GM12873 (cell line): ENCODE measurements at regions not wholly inside any gene's neighbourhood (a gene's known extent, or its start where the extent isn't known, plus 50 kb on each side); places are given as distances from the start of the nearest gene placed in this dataset.

Experiments
- TF ChIP-seq, protein P1 (sequence below): IDR thresholded peaks from 2 replicates; pipeline ENCODE4 v1.5.1; 2012; ENCODE audit warnings: low read depth, mild to moderate bottlenecking, moderate library complexity, low read length, control low read depth; ENCODE audit not compliant: insufficient read depth; ENCODE audit errors: missing control alignments

- TF ChIP-seq, protein P1, sequence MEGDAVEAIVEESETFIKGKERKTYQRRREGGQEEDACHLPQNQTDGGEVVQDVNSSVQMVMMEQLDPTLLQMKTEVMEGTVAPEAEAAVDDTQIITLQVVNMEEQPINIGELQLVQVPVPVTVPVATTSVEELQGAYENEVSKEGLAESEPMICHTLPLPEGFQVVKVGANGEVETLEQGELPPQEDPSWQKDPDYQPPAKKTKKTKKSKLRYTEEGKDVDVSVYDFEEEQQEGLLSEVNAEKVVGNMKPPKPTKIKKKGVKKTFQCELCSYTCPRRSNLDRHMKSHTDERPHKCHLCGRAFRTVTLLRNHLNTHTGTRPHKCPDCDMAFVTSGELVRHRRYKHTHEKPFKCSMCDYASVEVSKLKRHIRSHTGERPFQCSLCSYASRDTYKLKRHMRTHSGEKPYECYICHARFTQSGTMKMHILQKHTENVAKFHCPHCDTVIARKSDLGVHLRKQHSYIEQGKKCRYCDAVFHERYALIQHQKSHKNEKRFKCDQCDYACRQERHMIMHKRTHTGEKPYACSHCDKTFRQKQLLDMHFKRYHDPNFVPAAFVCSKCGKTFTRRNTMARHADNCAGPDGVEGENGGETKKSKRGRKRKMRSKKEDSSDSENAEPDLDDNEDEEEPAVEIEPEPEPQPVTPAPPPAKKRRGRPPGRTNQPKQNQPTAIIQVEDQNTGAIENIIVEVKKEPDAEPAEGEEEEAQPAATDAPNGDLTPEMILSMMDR = no peak
Measured at GRCh38 chr13:72244788-72245187, 377.8 kb upstream of the DACH1 start.

DNA sequence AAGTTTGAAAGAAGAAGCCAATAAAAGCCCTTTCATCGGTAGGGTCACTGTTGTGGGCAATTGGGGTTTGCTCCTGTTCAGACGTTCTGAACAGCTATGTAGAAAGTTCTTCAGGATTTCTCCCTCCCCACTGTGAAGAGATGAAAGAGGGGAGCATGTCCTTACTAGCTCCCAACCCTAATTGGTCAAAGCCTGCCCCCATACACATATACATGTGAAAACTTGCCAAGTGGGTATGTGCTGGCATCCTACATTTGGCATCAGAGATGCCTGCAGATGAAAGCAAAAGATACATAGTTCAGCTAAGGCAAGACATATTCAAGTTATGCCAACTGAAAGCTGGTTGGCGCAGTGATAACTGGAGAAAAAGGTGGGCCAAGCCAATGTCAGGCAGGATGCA, 363.1 kb upstream of the DACH1 start:
- TF ChIP-seq, protein P1 = no peak

GRCh38 chr13:72229067-72229466, 362.1 kb upstream of the DACH1 start:
- TF ChIP-seq, protein P1 = no peak

DNA sequence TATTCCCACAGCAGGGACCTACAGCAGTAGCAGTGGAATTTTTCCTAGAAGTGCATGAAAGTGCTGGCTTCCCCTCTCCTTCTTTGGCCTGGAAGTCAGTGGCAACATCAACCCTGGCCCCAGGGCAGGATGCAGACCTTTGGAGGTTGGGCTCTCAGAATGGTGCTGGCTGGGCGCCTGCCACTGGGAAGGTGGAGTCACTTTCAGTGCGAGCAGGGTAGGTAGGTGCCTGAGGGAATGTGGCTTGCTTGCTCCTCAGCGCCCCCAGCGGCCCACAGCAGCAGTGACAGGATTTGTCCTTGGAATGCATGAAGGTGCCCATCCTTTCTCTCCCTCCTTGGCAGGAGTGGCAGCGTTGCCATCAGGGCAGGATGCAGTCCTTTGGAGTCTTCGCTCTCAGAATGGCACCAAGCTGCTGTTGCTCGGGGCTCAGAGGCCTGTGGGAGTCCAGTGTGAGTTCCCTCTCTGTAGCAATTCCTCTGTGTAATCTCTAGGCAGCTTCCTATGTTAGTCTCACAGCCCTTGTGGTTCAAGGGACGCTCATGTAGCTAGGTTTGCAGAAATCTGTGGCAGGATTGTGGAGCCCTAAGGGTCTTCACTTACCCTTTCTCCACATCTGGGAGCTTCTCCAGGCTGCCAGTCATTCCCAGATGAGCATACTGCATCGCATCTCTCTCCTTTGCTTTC, 354.4 kb upstream of the DACH1 start:
- TF ChIP-seq, protein P1 = peak; percentile 81

- TF ChIP-seq, protein P1 = no peak
Measured at GRCh38 chr13:72218966-72219365, 352.0 kb upstream of the DACH1 start.

DNA sequence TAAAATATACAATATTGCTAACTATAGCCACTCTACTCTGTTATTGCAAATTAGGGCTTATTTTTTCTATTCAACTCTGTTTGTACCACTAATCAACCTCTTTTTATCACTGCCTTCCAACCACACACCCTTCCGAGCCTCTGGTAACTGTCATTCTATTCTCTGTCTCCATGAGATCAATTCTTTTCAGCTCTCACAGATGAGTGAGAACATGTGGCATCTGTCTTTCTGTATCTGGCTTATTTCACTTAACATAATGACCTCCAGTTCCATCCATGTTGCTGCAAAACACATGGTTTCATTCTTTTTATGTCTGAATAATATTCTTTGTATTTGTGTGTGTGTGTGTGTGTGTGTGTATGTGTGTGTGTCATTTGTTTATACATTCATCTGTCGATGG, 350.1 kb upstream of the DACH1 start:
- TF ChIP-seq, protein P1 = no peak

- TF ChIP-seq, protein P1 = no peak
Measured at GRCh38 chr13:72208112-72208645, 341.2 kb upstream of the DACH1 start.
